Activated T-cell treated with anti-CD3 and anti-CD28 coated beads for 24 hours (primary cell): ENCODE measurements at regions not wholly inside any gene's neighbourhood (a gene's known extent, or its start where the extent isn't known, plus 50 kb on each side); places are given as distances from the start of the nearest gene placed in this dataset.
"Not testable (repeated sequence)": the region's sequence is repeated elsewhere in the genome, so short reads cannot be mapped to it uniquely, and the experiment has no call there.

ENCODE experiments used
- DNase-seq: peaks from one replicate; pipeline ENCODE4 v3.0.0-alpha.2; 2020; ENCODE audit warnings: low read depth

DNA sequence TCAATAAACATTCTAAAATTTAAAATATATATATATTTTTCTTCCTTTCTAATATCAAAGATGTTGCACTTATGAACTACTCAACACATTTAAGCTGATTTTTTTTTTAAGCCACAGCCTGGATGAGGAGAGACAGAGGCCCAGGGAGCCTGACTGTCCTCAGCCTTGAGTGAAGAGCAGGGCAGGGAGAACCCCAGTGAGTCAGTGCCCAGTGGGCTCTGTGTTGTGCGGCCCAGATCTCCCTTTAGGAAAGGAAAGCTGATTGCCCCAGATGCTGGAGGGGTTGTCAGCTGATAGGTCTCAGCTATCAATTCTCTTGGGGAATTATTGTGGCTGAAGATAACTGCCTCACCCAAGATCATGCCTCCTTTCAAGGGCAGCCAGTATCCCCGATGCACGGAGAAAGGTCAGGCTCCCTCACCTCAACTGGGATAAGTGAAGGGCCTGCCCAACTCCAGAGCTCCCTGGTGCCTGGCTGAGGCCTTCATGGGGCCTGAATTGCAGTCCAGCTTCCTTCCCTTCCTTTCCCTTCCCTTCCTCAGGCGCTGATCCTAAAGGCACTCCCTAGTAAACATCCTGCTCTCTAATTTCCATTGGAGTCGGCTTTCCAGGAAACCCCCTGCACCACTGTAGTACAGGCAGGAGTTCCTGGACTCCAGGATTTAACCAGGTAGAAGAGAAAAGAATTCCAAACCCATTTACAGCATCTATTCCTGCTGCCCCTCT, 106.9 kb upstream of the ATL2 start:
- DNase-seq = no peak

DNA sequence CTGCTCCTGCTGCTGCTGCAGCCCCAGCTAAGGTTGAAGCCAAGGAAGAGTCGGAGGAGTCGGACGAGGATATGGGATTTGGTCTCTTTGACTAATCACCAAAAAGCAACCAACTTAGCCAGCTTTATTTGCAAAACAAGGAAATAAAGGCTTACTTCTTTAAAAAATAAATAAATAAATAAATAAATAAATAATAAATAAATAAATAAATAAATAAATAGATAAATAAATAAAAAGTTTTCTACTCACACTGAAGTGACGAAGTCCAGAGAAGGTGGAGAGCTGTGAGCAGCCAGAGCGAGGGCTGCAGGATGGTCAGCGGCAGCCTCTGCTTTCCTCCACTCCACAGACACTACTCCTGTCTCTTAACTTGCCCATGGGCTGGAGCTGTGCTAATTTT, 105.6 kb upstream of the ATL2 start:
- DNase-seq = not testable (repeated sequence)

GRCh38 chr2:38480617-38481016, 103.5 kb upstream of the ATL2 start:
- no peak for DNase-seq

- DNase-seq = no peak
Measured at GRCh38 chr2:38477006-38477405, 99.9 kb upstream of the ATL2 start.

- no peak for DNase-seq
Measured at GRCh38 chr2:38475567-38475881, 98.5 kb upstream of the ATL2 start.

DNA sequence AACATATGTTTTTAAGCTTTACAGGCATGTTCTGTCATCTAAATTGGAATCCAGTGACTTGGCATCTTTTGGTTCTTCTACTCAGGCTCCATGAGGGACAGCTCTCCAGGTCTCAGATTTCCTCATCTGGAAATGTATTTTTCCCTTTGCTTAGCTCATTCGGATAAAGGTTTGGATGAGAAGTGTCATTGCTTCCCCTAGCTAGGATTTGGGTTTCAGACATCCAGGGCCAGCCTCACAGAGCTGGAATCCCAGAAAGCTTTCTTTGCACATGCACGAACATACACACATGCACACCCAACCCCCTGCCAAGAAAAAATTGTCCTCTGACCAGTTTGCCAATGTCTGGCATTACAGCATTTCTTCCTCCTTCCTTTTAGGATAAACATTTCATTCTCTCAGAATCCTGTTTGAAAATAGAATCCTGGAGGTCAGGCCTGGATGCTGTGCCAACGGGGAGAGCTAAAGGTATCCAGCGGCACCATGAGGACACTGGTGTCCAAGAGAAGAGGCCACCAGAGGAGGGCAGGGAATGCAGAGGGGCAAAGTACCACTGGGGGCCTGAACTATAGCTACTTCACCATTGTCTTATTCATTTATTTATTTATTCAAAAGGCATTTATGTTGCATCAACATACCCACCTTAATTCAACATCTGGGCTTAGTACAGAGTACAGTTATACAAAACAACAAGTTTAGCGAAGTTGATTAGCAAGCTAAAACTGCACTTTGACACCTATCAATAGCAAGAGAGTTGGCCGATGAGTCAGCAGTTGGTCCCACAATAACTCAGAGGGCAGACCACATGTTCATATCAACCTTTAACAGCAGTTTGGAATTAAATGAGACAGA, 97.9 kb upstream of the ATL2 start:
- DNase-seq = no peak

DNA sequence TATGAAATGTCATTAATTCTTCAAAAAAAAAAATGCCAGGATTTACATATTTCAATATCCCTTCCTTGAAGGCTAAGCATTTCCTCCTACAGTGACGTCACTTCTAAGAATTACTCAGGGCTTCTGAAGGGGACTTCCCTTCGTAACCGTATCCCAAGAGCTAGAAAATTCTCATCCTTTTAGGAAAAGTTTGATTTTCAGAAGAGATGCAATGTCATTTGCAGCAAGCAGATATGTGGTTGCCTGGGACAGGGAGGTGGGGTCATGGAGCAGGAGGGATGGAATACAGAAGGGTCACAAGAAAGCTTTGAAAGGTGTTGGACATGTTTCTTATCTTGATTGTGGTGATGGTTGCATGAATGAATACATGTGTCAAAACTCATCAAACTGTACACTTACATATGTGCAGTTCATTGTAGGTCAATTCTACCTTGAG, 97.0 kb upstream of the ATL2 start:
- DNase-seq = no peak

DNA sequence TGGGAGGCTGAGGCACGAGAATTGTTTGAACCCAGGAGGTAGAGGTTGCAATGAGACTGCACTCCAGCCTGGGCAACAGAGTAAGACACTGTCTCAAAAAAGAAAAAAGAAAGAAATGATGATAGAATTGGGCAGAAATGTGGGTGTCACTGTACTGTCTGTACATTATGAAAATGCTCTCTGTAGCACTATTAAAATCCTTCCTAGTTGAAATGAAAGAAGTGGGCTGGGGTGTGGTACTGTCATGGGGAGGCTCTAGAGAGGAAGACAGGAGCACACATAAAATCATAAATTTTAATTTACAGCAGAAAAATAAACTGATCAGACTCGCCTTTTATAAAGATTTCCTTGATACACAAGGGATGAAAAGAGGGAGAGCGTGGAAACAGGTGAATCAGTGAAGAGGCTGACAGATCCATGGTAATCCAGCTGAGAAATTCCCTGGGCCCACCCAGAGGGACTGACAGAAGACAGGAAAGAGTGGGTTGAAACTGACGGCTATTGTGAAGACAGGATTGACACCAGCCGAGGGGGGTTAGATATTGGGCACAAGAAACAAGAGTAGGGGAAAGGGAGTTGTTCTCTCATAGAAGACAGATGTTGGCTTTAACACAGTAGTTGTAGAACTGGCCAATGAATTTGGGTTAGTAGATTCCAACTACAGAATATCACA, 96.4 kb upstream of the ATL2 start:
- no peak for DNase-seq

DNA sequence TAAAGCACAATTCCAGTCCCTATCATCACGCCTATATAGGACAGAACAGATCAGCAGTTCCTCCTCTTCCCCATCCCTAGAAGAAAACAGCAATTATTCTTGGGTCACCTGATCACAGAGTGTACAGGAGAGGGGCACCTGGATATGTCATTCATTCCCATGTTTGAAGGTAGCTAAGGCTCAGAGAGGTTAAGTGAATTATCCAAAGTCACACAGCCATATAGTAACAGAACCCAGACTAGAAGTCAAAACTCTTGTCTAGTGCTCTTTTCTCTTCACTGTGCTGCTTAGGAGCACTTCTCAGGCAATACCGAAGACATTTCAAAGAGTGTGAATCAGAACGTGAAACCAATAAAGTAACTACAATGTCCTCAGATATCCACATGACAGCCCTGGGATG, 93.0 kb upstream of the ATL2 start:
- no peak for DNase-seq

GRCh38 chr2:38467768-38468455, 90.8 kb upstream of the ATL2 start:
- no peak for DNase-seq

DNA sequence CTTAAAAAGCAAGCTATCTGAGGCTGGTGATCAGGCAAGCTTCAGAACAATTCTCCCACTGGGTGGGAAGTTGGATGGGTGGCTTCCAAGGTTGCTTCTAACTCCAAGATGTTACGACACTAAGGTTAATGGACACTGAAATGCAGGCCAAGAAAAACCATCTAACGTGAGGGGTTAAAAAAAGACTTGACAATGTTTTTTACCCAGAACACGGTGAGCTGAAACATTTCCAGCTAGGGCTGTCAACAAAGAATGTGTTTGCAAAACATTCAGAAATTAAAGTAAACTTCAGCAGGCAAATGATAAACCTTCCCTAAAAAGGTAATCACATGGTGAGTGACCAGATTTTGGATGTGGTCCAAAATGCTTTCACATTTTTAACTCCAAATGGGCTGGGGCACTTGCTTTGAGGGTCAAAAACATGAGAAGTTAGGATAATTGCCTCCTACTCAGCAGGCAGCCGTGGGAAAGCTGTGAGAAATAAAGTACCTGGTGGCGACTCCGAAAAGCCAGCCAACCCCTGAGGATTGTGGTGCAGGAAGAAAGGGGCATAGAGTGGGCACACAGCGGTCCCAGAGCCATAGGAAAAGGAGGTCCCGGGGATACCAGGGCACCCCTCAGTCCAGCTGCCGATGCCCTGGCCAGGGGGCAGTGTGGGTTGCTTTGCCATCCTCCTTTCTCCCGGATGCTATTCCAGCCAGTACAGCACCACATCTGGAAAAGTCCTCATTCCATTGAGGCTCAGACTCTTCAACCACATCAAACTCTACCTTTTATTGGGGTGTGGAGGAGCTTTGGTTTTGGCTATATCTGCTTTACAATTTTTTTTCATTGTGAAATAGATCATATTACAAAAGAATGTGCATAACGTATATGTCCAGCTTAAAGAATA, 90.0 kb upstream of the ATL2 start:
- DNase-seq = no peak

DNA sequence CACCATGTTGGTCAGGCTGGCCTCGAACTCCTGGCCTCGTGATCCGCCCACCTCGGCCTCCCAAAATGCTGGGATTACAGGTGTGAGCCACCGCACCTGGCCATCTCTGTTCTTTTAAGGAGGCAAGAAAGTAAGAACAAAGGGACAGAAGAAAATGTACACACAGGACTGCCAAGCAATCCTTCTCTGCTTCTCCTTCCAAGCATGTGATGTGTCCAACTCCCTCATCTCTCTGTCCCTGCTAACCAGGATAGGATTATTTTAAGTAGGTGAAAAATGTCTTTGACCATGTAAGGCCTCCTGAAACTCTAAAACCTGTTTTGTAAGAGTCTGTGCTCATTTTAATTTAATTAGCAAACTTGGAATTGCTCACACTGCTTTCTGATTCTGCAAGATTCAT, 89.3 kb upstream of the ATL2 start:
- DNase-seq = no peak

DNA sequence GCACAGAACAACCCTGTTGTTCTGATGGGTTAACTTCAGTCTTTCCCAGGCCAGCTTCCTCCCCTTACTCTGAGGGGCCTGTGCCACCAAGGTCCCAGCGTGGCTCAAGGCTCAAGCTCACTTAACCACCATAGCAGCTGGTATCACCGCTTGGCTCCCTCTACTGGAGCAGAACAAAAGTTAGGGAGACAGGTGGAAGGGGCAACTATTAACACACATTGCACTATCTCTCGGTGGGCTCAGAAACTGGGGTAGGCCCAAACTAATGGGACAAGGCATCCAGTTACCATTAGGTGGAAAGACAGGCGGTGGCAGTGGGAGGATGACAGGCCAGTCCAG, 88.7 kb upstream of the ATL2 start:
- DNase-seq = no peak

DNA sequence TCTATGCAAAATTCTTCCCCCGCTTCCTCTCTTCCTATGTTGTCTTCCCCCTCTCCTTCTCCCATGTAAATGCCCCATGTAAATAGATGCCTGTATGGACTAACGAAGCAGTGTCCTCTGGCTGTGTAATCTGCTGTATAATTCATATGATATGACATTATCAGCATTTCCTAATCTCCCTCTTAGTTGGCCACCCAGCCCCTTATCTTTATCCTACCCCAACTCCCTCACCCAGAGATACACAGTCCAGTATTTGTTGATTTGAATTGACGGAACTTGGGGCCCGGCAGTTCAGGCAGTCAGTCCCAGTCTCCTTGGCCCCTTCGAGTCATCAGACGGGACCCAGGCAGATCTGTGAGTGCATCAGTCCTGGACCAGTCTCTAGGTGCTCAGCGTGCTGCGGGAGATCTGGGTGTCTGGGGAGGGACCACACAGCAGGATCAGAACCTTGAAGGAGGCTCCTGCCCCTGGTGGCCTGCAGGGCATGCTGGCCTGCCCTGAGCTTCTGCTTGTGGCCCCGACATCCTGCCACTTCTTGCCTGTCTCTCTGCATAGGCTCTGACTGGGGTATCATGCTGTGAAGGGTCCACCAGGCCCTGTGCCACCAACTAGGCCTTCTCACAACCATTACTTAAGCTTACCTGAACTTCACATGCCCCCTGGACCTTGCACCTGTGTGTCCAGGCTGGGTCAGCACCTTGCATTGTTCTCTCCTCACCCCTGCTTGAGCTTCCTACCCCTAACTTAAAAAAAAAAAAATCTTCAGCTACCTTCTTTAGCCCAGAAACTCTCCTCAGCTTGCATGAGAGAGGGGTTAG, 88.1 kb upstream of the ATL2 start:
- no peak for DNase-seq

DNA sequence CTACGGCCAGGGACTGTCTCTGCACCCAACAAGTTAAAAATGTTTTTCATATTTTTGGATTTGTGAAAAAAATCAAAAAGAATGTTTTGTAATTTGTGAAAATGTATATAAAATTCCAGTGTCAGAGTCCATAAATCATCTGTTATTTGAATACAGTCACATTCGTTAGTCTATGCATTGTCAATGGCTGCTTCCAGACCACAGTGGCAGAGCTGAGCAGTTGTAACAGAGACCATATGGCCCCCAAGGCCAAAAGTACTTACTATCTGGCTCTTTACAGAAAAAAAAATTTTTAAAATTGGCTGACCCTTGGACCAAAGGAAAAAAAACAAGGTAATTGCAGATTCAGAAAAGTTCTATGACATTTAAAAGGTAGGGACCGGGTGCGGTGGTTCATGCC, 86.7 kb upstream of the ATL2 start:
- DNase-seq = no peak

GRCh38 chr2:38462121-38462661, 85.1 kb upstream of the ATL2 start:
- peak; percentile 49 for DNase-seq

- DNase-seq = no peak
Measured at GRCh38 chr2:38461470-38461869, 84.4 kb upstream of the ATL2 start.

GRCh38 chr2:38460313-38460712, 83.2 kb upstream of the ATL2 start:
- no peak for DNase-seq

DNA sequence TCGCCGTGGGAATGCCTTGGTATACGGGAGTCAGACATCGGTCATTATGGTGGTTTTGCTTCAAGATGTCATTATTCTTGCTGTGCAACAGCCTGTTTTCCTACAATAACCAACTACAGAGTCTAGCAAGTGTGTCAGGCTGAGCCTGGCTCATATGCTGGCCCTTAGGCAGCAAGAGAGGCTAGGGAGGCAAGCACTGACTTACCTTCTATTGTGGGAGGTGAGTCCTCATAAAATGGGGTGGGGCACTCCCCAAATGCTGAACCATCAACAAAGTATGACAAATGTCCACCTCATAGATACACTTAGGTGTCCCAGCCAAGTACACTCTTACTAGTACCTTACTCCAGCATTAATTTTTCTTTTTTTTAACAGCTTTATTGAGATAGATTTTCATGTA, 77.0 kb upstream of the ATL2 start:
- no peak for DNase-seq

DNA sequence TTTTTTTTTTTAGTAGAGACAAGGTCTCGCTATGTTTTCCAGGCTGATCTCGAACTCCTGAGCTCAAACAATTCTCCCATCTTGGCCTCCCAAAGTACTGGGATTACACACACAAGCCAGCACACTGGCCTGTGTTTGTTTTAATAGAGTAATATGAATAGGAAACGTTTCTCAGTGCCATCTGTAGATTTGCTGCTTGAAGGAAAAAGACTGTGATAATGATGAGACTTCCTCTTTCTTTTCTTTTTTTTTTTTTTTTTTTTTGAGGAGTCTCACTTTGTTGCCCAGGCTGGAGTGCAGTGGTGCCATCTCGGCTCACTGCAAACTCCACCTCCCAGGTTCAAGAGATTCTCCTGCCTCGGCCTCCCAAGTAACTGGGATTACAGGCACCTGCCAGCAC, 74.7 kb upstream of the ATL2 start:
- not testable (repeated sequence) for DNase-seq
